NCI-H748 (cell line): ENCODE measurements at regions not wholly inside any gene's neighbourhood (a gene's known extent, or its start where the extent isn't known, plus 50 kb on each side); places are given as distances from the start of the nearest gene placed in this dataset.

Experiments used
- DNase-seq: peaks from one replicate; lab custom pipeline; 2025; ENCODE audit not compliant: unreplicated experiment; lab: John Stamatoyannopoulos, UW

- peak; percentile 46 for DNase-seq
Observed at GRCh38 chr5:29897916-29898315, 1295.6 kb upstream of the CDH6 start.

- DNase-seq = no peak
Observed at GRCh38 chr5:29896646-29897045, 1296.8 kb upstream of the CDH6 start.

- DNase-seq = peak; percentile 28
Observed at GRCh38 chr5:29894668-29895067, 1298.8 kb upstream of the CDH6 start.

- no peak for DNase-seq
Observed at GRCh38 chr5:29889051-29889450, 1304.4 kb upstream of the CDH6 start.

GRCh38 chr5:29885595-29885994 is 1307.9 kb upstream of the CDH6 start:
- no peak for DNase-seq

GRCh38 chr5:29882036-29882435 is 1311.5 kb upstream of the CDH6 start:
- no peak for DNase-seq

- no peak for DNase-seq
Observed at GRCh38 chr5:29879401-29879800, 1314.1 kb upstream of the CDH6 start.

GRCh38 chr5:29878599-29878998 is 1314.9 kb upstream of the CDH6 start:
- DNase-seq = no peak

- no peak for DNase-seq
Observed at GRCh38 chr5:29867155-29867554, 1326.3 kb upstream of the CDH6 start.

- peak; percentile 76 for DNase-seq
Observed at GRCh38 chr5:29853711-29854220, 1339.7 kb upstream of the CDH6 start.

GRCh38 chr5:29852329-29852728 is 1341.2 kb upstream of the CDH6 start:
- no peak for DNase-seq

- DNase-seq = no peak
Observed at GRCh38 chr5:29845206-29845605, 1348.3 kb upstream of the CDH6 start.

GRCh38 chr5:29833394-29833793 is 1360.1 kb upstream of the CDH6 start:
- DNase-seq = no peak

- no peak for DNase-seq
Observed at GRCh38 chr5:29822521-29822920, 1371.0 kb upstream of the CDH6 start.

- DNase-seq = peak; percentile 24
Observed at GRCh38 chr5:29811914-29812679, 1381.4 kb upstream of the CDH6 start.

GRCh38 chr5:29805804-29806203 is 1387.7 kb upstream of the CDH6 start:
- no peak for DNase-seq

GRCh38 chr5:29800752-29801151 is 1392.7 kb upstream of the CDH6 start:
- DNase-seq = no peak

- DNase-seq = peak; percentile 40
Observed at GRCh38 chr5:29796013-29796412, 1397.5 kb upstream of the CDH6 start.

GRCh38 chr5:29795096-29795652 is 1398.3 kb upstream of the CDH6 start:
- no peak for DNase-seq

GRCh38 chr5:29794141-29794787 is 1399.2 kb upstream of the CDH6 start:
- DNase-seq = no peak

- DNase-seq = no peak
Observed at GRCh38 chr5:29790281-29790680, 1403.2 kb upstream of the CDH6 start.

- DNase-seq = peak; percentile 71
Observed at GRCh38 chr5:29780401-29780800, 1413.1 kb upstream of the CDH6 start.
